ENCODE measurements at regions not wholly inside any gene's neighbourhood (a gene's known extent, or its start where the extent isn't known, plus 50 kb on each side); places are given as distances from the start of the nearest gene placed in this dataset.

DNA sequence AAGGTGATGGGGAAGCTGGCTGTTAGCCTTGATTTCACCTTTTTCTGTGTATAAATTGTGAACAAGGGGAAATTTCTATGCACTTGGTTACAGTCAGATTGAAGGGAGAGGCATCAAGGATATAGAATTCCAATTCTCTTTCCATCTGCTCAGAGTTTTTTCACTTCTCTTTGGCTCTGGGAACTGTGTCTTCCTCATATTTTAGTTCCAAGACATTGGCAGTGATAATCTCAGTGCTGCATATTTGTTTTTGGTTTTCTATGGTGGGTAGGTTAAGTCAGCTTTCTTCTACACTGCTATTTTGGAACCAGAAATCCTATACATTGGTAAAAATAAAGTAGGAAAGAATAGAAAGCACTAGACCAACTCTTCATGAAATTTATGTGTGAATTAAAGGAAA is 569.6 kb upstream of the CXADR start:
- Histone ChIP-seq H3K4me2 (no peak overlapping the region), H2AFZ (0 out of 2 replicates have a peak overlapping the region, but pooled peaks have one; percentile 11), H3K79me2 (replicated peaks; ENCODE audit: insufficient read depth) (no peaks in the 10 kb centered on the region), H3F3A (replicated peaks; ENCODE audit: low read depth) (no peaks in the 10 kb centered on the region), H3K4me1 (ENCODE audit: insufficient read depth) (no peaks in the 10 kb centered on the region), H3K4me3 (no peak overlapping the region), H3K9me2 (ENCODE audit: insufficient read depth) (peaks cover 7% of the 10 kb centered on the region; the same call in 1 of the 2 replicates), H3K27ac (ENCODE audit: low read depth) (no peak overlapping the region), H4K20me1 (replicated peaks; ENCODE audit: insufficient read depth) (no peaks in the 10 kb centered on the region), H3K36me3 (ENCODE audit: insufficient read depth) (no peaks in the 10 kb centered on the region), H3K27me3 (ENCODE audit: insufficient read depth) (no peaks in the 10 kb centered on the region)
- H3K4me1 Mint-ChIP-seq, result no peaks in the 10 kb centered on the region
- peaks cover 5% of the 10 kb centered on the region; the same call in 2 of the 3 replicates for H3K36me3 Mint-ChIP-seq (ENCODE audit: low read depth)
- no peaks in the 10 kb centered on the region for H3K27me3 Mint-ChIP-seq (ENCODE audit: insufficient read depth, low read depth, poor library complexity)
- no peak overlapping the region for H3K27ac Mint-ChIP-seq
- no peak for ATAC-seq
- H3K4me3 Mint-ChIP-seq, result no peak overlapping the region
- peaks cover 8% of the 10 kb centered on the region; the same call in 2 of the 3 replicates for H3K9me3 Mint-ChIP-seq
- DNase-seq (ENCODE audit: low spot score), result no peak
- TF ChIP-seq ZNF462 (CRISPR knock-in tag; IDR thresholded peaks at IDR 0.05) (no peak), EZH2phosphoT487 (IDR thresholded peaks at IDR 0.05; ENCODE audit: unreplicated experiment) (no peak), JUNB (IDR thresholded peaks at IDR 0.05; ENCODE audit: unreplicated experiment) (no peak), CREB1 (CRISPR knock-in tag; IDR thresholded peaks at IDR 0.05; ENCODE audit: low read depth) (no peak), CTCF (conservative IDR thresholded peaks at IDR 0.05; ENCODE audit: low read depth in 2 of 2) (no peak), STAT1 (IDR thresholded peaks at IDR 0.05; ENCODE audit: unreplicated experiment) (no peak), POLR2AphosphoS5 (IDR thresholded peaks at IDR 0.05; ENCODE audit: low read depth) (no peak), EZH2 (IDR thresholded peaks at IDR 0.05; ENCODE audit: low read depth, unreplicated experiment) (no peak), ZNF331 (CRISPR knock-in tag; IDR thresholded peaks at IDR 0.05; ENCODE audit: low read depth) (no peak), NANOG (IDR thresholded peaks at IDR 0.05; ENCODE audit: borderline replicate concordance) (no peak), REST (IDR thresholded peaks at IDR 0.05; ENCODE audit: unreplicated experiment) (no peak), ZNF114 (CRISPR knock-in tag; IDR thresholded peaks at IDR 0.05) (no peak)
- TF ChIP-seq, protein P1, sequence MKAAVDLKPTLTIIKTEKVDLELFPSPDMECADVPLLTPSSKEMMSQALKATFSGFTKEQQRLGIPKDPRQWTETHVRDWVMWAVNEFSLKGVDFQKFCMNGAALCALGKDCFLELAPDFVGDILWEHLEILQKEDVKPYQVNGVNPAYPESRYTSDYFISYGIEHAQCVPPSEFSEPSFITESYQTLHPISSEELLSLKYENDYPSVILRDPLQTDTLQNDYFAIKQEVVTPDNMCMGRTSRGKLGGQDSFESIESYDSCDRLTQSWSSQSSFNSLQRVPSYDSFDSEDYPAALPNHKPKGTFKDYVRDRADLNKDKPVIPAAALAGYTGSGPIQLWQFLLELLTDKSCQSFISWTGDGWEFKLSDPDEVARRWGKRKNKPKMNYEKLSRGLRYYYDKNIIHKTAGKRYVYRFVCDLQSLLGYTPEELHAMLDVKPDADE (IDR thresholded peaks at IDR 0.05), result no peak

Measured in GM23338 (cell line).